ENCODE measurements at regions not wholly inside any gene's neighbourhood (a gene's known extent, or its start where the extent isn't known, plus 50 kb on each side); places are given as distances from the start of the nearest gene placed in this dataset.

DNA sequence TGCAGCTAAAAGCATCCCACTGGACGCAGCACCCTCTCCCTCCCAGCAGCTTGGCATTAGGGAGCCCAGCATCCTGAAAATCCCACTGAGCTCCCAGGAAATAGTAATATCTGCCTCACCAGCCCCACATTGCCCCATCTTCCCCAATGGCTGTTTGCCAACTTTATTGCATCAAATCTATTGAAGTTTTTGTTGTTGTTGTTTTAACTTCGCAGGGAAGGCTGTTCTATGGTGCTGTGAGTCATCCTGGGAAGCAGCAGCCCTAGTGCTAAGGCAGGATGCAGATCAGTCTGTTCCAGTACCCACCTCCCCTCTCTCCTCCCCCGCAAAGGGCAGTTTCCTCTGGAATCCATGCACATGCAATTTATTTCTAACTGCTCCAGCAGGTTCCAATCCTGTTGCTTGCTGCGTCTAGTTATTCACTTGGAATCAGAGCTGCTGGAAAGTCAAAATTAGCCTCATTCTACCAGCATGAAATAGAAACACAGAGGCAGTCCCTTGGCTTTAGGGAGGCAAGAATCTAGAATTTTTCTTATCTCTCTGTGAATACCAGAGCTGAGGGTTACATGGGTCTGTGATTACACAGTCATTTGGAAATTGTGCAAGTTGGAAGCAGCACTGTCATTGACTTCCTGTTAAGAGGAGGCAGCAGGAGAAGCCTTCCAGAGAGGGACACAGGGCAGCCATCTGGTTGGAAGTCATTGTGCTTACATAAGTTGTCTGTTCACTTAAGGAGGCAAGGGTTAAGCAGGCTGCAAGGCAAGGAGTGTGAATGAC is 115.9 kb upstream of the CACUL1 start:
- no peak for DNase-seq (ENCODE audit: low spot score)
- Histone ChIP-seq H3K27me3 (ENCODE audit: control insufficient read depth in 4 of 4, insufficient read depth in 4 of 4, low read length in 3 of 4) (no peaks in the 10 kb centered on the region), H3K27ac (ENCODE audit: low read depth in 1 of 2, low read length in 2 of 2) (peak overlapping the region in 1 of 2 donors; percentile 56), H3K4me3 (ENCODE audit: low read depth in 1 of 3, low read length in 3 of 3) (no peak overlapping the region), H3K9me3 (ENCODE audit: control insufficient read depth in 4 of 4, low read length in 3 of 4) (no peaks in the 10 kb centered on the region), H3K4me1 (ENCODE audit: control insufficient read depth in 4 of 4, insufficient read depth in 4 of 4, low read length in 3 of 4) (peaks cover 0 to 11% (median 8%) of the 10 kb centered on the region in 4 donors), H3K9ac (ENCODE audit: low read depth in 1 of 2, low read length in 2 of 2) (no peak overlapping the region), H3K36me3 (ENCODE audit: control insufficient read depth in 4 of 4, insufficient read depth in 3 of 4, low read depth in 1 of 4, low read length in 3 of 4) (no peaks in the 10 kb centered on the region)
- 52% methylated on average over 4 of the region's 4 CpGs for WGBS
- no peak for TF ChIP-seq FOXA2 (IDR thresholded peaks at IDR 0.05)
- TF ChIP-seq, protein P1, sequence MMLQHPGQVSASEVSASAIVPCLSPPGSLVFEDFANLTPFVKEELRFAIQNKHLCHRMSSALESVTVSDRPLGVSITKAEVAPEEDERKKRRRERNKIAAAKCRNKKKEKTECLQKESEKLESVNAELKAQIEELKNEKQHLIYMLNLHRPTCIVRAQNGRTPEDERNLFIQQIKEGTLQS (IDR thresholded peaks at IDR 0.05), result no peak
- TF ChIP-seq TAF1 (conservative IDR thresholded peaks at IDR 0.05), result no peak
- TF ChIP-seq, protein P2, sequence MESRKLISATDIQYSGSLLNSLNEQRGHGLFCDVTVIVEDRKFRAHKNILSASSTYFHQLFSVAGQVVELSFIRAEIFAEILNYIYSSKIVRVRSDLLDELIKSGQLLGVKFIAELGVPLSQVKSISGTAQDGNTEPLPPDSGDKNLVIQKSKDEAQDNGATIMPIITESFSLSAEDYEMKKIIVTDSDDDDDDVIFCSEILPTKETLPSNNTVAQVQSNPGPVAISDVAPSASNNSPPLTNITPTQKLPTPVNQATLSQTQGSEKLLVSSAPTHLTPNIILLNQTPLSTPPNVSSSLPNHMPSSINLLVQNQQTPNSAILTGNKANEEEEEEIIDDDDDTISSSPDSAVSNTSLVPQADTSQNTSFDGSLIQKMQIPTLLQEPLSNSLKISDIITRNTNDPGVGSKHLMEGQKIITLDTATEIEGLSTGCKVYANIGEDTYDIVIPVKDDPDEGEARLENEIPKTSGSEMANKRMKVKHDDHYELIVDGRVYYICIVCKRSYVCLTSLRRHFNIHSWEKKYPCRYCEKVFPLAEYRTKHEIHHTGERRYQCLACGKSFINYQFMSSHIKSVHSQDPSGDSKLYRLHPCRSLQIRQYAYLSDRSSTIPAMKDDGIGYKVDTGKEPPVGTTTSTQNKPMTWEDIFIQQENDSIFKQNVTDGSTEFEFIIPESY (IDR thresholded peaks at IDR 0.05), result no peak
- peak; percentile 71 to 80 for TF ChIP-seq RXRA (IDR thresholded peaks at IDR 0.05)
- no peak for TF ChIP-seq HNF4A (conservative IDR thresholded peaks at IDR 0.05)
- peak in 1 of 2 donors; percentile 18 for TF ChIP-seq EGR1 (IDR thresholded peaks at IDR 0.05; ENCODE audit: low read depth in 2 of 2)
- TF ChIP-seq SP1 (IDR thresholded peaks at IDR 0.05), result peak; percentile 38
- TF ChIP-seq, protein P3, sequence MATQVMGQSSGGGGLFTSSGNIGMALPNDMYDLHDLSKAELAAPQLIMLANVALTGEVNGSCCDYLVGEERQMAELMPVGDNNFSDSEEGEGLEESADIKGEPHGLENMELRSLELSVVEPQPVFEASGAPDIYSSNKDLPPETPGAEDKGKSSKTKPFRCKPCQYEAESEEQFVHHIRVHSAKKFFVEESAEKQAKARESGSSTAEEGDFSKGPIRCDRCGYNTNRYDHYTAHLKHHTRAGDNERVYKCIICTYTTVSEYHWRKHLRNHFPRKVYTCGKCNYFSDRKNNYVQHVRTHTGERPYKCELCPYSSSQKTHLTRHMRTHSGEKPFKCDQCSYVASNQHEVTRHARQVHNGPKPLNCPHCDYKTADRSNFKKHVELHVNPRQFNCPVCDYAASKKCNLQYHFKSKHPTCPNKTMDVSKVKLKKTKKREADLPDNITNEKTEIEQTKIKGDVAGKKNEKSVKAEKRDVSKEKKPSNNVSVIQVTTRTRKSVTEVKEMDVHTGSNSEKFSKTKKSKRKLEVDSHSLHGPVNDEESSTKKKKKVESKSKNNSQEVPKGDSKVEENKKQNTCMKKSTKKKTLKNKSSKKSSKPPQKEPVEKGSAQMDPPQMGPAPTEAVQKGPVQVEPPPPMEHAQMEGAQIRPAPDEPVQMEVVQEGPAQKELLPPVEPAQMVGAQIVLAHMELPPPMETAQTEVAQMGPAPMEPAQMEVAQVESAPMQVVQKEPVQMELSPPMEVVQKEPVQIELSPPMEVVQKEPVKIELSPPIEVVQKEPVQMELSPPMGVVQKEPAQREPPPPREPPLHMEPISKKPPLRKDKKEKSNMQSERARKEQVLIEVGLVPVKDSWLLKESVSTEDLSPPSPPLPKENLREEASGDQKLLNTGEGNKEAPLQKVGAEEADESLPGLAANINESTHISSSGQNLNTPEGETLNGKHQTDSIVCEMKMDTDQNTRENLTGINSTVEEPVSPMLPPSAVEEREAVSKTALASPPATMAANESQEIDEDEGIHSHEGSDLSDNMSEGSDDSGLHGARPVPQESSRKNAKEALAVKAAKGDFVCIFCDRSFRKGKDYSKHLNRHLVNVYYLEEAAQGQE (IDR thresholded peaks at IDR 0.05), result no peak
- TF ChIP-seq YY1 (IDR thresholded peaks at IDR 0.05), result no peak
- TF ChIP-seq, protein P4, sequence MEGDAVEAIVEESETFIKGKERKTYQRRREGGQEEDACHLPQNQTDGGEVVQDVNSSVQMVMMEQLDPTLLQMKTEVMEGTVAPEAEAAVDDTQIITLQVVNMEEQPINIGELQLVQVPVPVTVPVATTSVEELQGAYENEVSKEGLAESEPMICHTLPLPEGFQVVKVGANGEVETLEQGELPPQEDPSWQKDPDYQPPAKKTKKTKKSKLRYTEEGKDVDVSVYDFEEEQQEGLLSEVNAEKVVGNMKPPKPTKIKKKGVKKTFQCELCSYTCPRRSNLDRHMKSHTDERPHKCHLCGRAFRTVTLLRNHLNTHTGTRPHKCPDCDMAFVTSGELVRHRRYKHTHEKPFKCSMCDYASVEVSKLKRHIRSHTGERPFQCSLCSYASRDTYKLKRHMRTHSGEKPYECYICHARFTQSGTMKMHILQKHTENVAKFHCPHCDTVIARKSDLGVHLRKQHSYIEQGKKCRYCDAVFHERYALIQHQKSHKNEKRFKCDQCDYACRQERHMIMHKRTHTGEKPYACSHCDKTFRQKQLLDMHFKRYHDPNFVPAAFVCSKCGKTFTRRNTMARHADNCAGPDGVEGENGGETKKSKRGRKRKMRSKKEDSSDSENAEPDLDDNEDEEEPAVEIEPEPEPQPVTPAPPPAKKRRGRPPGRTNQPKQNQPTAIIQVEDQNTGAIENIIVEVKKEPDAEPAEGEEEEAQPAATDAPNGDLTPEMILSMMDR (IDR thresholded peaks at IDR 0.05; ENCODE audit: low read depth, low read length, missing input control), result no peak
- TF ChIP-seq GABPA (IDR thresholded peaks at IDR 0.05 in 1 of 2, conservative IDR thresholded peaks at IDR 0.05 in 1 of 2), result peak in 1 of 2 donors; percentile 36
- TF ChIP-seq, protein P5, sequence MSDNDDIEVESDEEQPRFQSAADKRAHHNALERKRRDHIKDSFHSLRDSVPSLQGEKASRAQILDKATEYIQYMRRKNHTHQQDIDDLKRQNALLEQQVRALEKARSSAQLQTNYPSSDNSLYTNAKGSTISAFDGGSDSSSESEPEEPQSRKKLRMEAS (IDR thresholded peaks at IDR 0.05), result no peak
- TF ChIP-seq NR2F2 (IDR thresholded peaks at IDR 0.05), result peak; percentile 95
- no peak for TF ChIP-seq FOXA1 (IDR thresholded peaks at IDR 0.05)
- TF ChIP-seq JUND (IDR thresholded peaks at IDR 0.05), result peak in 1 of 2 donors; percentile 53
- no peak for TF ChIP-seq HNF4G (IDR thresholded peaks at IDR 0.05)
- peak in 1 of 2 donors; percentile 14 for TF ChIP-seq RAD21 (IDR thresholded peaks at IDR 0.05)
